ENCODE measurements at regions not wholly inside any gene's neighbourhood (a gene's known extent, or its start where the extent isn't known, plus 50 kb on each side); places are given as distances from the start of the nearest gene placed in this dataset.

DNA sequence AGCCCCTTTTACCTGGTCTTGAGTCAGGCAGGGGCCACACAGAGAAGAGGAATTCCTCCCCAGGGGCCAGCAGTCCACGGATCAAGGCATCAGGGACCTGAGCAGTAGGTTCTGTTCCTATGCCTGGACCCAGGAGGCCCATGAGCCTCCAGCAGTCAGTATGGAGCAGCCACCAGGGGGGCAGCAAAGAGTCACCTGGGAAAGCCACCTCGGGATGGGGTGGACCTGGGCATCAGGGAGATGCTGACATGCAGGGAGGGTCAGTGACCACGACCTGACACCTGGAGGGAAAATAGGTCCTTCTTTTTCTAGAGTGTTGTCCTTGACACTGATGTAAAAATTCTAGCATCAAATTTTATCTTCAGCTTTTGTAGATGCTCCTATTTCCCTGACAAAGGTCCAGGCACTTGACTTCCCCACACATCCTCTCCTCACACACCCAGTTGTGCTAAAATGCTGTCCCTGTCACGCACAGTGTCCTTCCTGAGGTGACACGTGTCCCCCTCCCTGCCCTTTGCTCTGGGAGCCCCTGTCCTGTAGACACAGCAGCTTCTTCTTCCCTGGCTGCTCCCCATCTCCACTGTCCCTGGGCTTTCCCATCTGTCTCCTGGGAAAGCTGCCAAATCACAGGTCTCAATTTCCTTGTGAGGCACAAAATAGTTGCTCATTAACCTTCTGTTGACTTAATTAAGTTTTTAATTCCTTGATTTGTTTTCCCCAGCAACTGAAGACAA is 70.0 kb upstream of the IGLL5 start:
- TF ChIP-seq CTCF (IDR thresholded peaks at IDR 0.05) (no peak), EZH2phosphoT487 (IDR thresholded peaks at IDR 0.05) (no peak), EZH2 (IDR thresholded peaks at IDR 0.05) (no peak)

Measured in neural progenitor cell (in vitro differentiated cells).